Naive thymus-derived CD4-positive, alpha-beta T cell (primary cell): ENCODE measurements at regions not wholly inside any gene's neighbourhood (a gene's known extent, or its start where the extent isn't known, plus 50 kb on each side); places are given as distances from the start of the nearest gene placed in this dataset.
"Not testable (repeated sequence)": the region's sequence is repeated elsewhere in the genome, so short reads cannot be mapped to it uniquely, and the experiment has no call there.

ENCODE experiments used
- ATAC-seq: fragments of 150-1000 bp; cut with Tn5 transposase; 2 replicates; pipeline ENCODE4 v1.10.0; 2021; ENCODE audit warnings: mild to moderate bottlenecking, moderate library complexity
- CTCF ChIA-PET: fragments of 350-600 bp; sonication (Branson Sonifier 250); formaldehyde crosslinking; loops from one replicate; lab custom pipeline; 2021; ENCODE audit warnings: antibody characterized with exemption; lab: Charles Lee
- POLR2A ChIA-PET: fragments of 350-600 bp; sonication (Branson Sonifier 250); formaldehyde crosslinking; loops from one replicate; lab custom pipeline; 2021; ENCODE audit warnings: antibody characterized with exemption, inconsistent platforms; lab: Charles Lee
- DNase-seq, 9 donors: peaks; one replicate each; pipeline versions ENCODE4 v3.0.0 to v3.0.0-alpha.2; 2020 to 2022; ENCODE audit warnings: mixed read lengths in 1 of 9
- H3K27ac ChIP-seq: one replicate; pipeline ENCODE4 v1.7.0; 2013; ENCODE audit warnings: mild to moderate bottlenecking, low read depth, low read length, moderate library complexity
- H3K27me3 ChIP-seq, 2 donors: one replicate each; pipeline ENCODE4 v1.7.0; 2013; ENCODE audit warnings: low read length in 2 of 2, mild to moderate bottlenecking in 2 of 2, moderate library complexity in 2 of 2; ENCODE audit not compliant: control insufficient read depth in 2 of 2, insufficient read depth in 2 of 2
- H3K36me3 ChIP-seq, 3 experiments: 1 replicate in 2 of 3; 2 replicates in 1 of 3; pipeline ENCODE4 v1.7.0; 2013; ENCODE audit warnings: low read length in 3 of 3, mild to moderate bottlenecking in 3 of 3, moderate library complexity in 1 of 3; ENCODE audit not compliant: insufficient read depth in 3 of 3, control insufficient read depth in 2 of 3
- H3K4me1 ChIP-seq, 2 donors: one replicate each; pipeline ENCODE4 v1.7.0; 2013; ENCODE audit warnings: low read length in 2 of 2, mild to moderate bottlenecking in 2 of 2, moderate library complexity in 1 of 2; ENCODE audit not compliant: control insufficient read depth in 2 of 2, insufficient read depth in 2 of 2
- H3K4me3 ChIP-seq: 2 replicates; pipeline ENCODE4 v1.7.0; 2013; ENCODE audit warnings: mild to moderate bottlenecking, low read length
- H3K9me3 ChIP-seq, 3 experiments: 1 replicate in 2 of 3; 2 replicates in 1 of 3; pipeline ENCODE4 v1.7.0; 2013; ENCODE audit warnings: low read length in 3 of 3; ENCODE audit not compliant: control insufficient read depth in 2 of 3
- H3K27ac Mint-ChIP-seq, 9 donors: one replicate each; pipeline ENCODE4 v1.8.0; 2020 to 2022; ENCODE audit warnings: mixed read lengths in 9 of 9, mild to moderate bottlenecking in 8 of 9, moderate library complexity in 5 of 9, inconsistent platforms in 2 of 9
- H3K27me3 Mint-ChIP-seq, 5 donors: one replicate each; pipeline ENCODE4 v1.8.0; 2021 to 2022; ENCODE audit warnings: mixed read lengths in 5 of 5, mild to moderate bottlenecking in 1 of 5
- H3K36me3 Mint-ChIP-seq, 5 donors: one replicate each; pipeline ENCODE4 v1.8.0; 2020 to 2022; ENCODE audit warnings: mixed read lengths in 5 of 5, mild to moderate bottlenecking in 3 of 5, inconsistent platforms in 1 of 5
- H3K4me1 Mint-ChIP-seq, 7 donors: one replicate each; pipeline ENCODE4 v1.8.0; 2020 to 2022; ENCODE audit warnings: mixed read lengths in 7 of 7, mild to moderate bottlenecking in 3 of 7, inconsistent platforms in 1 of 7
- H3K4me3 Mint-ChIP-seq, 10 donors: one replicate each; pipeline ENCODE4 v1.8.0; 2020 to 2022; ENCODE audit warnings: mild to moderate bottlenecking in 10 of 10, mixed read lengths in 10 of 10, moderate library complexity in 6 of 10, inconsistent platforms in 2 of 10
- H3K9me3 Mint-ChIP-seq, 11 donors: one replicate each; pipeline ENCODE4 v1.8.0; 2020 to 2022; ENCODE audit warnings: mixed read lengths in 11 of 11, mild to moderate bottlenecking in 4 of 11, inconsistent platforms in 1 of 11, moderate library complexity in 1 of 11
- intact Hi-C, 2 donors: fragments of 100-400 bp; cut with micrococcal nuclease; formaldehyde crosslinking; loops; one replicate each; pipeline ENCODE4 v1.15.1; 2023

DNA sequence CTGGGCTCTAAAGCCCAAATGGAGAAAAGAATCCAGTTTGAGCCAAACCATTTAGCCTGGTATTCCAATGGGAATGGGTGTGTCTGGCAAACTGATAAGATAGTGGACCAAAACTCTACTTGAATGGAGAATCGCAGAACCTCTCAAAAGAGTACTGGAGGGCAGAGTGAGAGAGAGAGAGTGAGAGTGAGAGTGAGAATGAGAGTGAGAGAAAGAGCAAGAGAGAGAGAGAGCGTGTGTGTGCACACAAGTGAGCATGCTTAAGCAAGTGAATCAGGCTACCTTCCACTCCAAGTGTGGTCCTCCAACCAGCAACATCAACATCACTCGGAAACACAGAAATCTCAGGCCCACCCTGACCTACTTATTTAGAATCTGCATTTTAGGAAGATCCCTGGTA lies 58.8 kb downstream of the UQCRFS1 start:
- no peak overlapping the region for H3K4me3 ChIP-seq
- no peaks in the 10 kb centered on the region for H3K4me1 Mint-ChIP-seq
- H3K27ac ChIP-seq, result no peak overlapping the region
- ChIA-PET CTCF (interaction anchor here (0.6 kb wide), 1 partner anchor 34 kb away, joined by 3 read pairs; no protein-coding TSS in a partner anchor), POLR2A (no interaction called here)
- no peak overlapping the region for H3K4me3 Mint-ChIP-seq
- no peak for DNase-seq
- peaks cover 0 to 14% (median 4%) of the 10 kb centered on the region in 5 donors for H3K36me3 Mint-ChIP-seq
- H3K27me3 ChIP-seq, result peaks cover 0 to 2% of the 10 kb centered on the region in 2 donors
- H3K4me1 ChIP-seq, result no peaks in the 10 kb centered on the region
- H3K27ac Mint-ChIP-seq, result no peak overlapping the region
- peaks cover 0 to 17% (median 0%) of the 10 kb centered on the region in 3 experiments for H3K9me3 ChIP-seq
- peaks cover 0 to 18% (median 8%) of the 10 kb centered on the region in 5 donors for H3K27me3 Mint-ChIP-seq
- ATAC-seq, result no peak
- no peaks in the 10 kb centered on the region for H3K36me3 ChIP-seq
- intact Hi-C loops, result no loop called here
- peaks cover 9 to 74% (median 37%) of the 10 kb centered on the region in 11 donors for H3K9me3 Mint-ChIP-seq

DNA sequence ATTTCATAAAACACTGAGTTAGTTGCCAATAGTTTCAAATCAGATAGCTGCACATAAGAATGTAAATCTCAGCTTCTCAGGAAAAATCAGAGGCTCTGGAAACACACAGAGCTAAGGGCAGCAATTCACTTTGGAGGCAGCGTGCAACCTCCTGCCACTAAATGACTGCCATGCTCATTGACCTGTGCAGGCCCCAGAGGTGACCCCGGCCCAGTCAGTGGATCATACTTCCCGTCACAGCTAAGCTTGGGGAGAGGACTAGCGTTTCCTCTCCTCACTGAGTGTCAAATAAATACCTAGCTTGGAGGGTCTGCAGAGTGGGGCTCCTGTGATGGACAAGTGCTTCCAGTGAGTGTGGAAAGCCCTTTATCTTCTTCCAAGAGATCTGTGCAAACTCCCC lies 67.2 kb downstream of the UQCRFS1 start:
- no peak overlapping the region for H3K27ac Mint-ChIP-seq
- no peaks in the 10 kb centered on the region for H3K36me3 ChIP-seq
- no peak for ATAC-seq
- peaks cover 0 to 32% (median 12%) of the 10 kb centered on the region in 11 donors for H3K9me3 Mint-ChIP-seq
- H3K27ac ChIP-seq, result no peak overlapping the region
- H3K4me3 ChIP-seq, result no peak overlapping the region
- intact Hi-C loops, result no loop called here
- H3K4me1 Mint-ChIP-seq, result peaks cover 0 to 1% (median 0%) of the 10 kb centered on the region in 7 donors
- H3K9me3 ChIP-seq, result peaks cover 0 to 6% (median 0%) of the 10 kb centered on the region in 3 experiments
- no peak overlapping the region for H3K4me3 Mint-ChIP-seq
- H3K27me3 Mint-ChIP-seq, result peaks cover 0 to 23% (median 12%) of the 10 kb centered on the region in 5 donors
- H3K27me3 ChIP-seq, result no peaks in the 10 kb centered on the region
- no peak for DNase-seq
- CTCF ChIA-PET, result no interaction called here
- H3K36me3 Mint-ChIP-seq, result no peaks in the 10 kb centered on the region
- H3K4me1 ChIP-seq, result no peaks in the 10 kb centered on the region
- POLR2A ChIA-PET, result no interaction called here

DNA sequence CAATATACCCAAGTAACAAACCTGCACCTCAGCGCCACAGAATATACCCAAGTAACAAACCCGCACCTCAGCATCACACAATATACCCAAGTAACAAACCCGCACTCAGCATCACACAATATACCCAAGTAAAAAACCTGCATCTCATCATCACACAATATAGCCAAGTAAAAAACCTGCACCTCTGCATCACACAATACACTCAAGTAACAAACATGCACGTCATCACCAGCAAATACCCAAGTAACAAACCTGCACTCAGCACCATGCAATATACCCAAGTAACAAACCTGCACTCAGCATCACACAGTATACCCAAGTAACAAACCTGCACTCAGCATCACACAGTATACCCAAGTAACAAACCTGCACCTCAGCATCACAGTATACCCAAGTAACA lies 69.8 kb downstream of the UQCRFS1 start:
- CTCF ChIA-PET, result no interaction called here

DNA sequence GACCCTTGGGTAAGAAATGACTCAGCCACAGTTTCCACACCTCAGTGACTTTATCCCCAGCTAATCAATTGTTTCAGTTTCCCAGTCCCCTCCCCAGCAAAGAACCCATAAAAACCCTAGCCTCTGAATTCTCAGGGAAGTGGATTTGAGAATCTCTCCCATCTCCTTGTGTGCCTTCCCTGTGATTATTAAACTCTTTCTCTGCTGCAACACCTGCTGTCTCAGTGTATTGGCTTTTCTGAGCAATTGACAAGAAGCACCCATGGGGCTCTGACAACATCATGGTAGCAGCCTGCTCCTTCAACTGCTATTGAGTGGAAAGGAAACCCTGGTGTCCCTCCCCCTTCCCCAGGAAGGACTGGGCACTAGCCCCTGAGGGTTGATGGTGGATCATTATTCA lies 73.7 kb downstream of the UQCRFS1 start:
- Histone ChIP-seq H3K36me3 (no peaks in the 10 kb centered on the region), H3K27me3 (no peaks in the 10 kb centered on the region), H3K4me1 (no peaks in the 10 kb centered on the region), H3K27ac (no peak overlapping the region), H3K9me3 (peaks cover 0 to 30% (median 13%) of the 10 kb centered on the region in 3 experiments), H3K4me3 (no peak overlapping the region)
- DNase-seq (no peak), ATAC-seq (no peak)
- H3K4me1 Mint-ChIP-seq, result peaks cover 0 to 1% (median 0%) of the 10 kb centered on the region in 7 donors
- H3K27ac Mint-ChIP-seq, result no peak overlapping the region
- H3K27me3 Mint-ChIP-seq, result peaks cover 0 to 14% (median under 1%) of the 10 kb centered on the region in 5 donors
- peaks cover 12 to 92% (median 38%) of the 10 kb centered on the region in 11 donors for H3K9me3 Mint-ChIP-seq
- H3K36me3 Mint-ChIP-seq, result peaks cover 0 to 12% (median 0%) of the 10 kb centered on the region in 5 donors
- H3K4me3 Mint-ChIP-seq, result no peak overlapping the region
- ChIA-PET POLR2A (no interaction called here), CTCF (no interaction called here)
- intact Hi-C loops, result no loop called here

More for the DNA sequence above, 69.8 kb downstream of the UQCRFS1 start:
- peaks cover 0 to 22% (median 10%) of the 10 kb centered on the region in 5 donors for H3K27me3 Mint-ChIP-seq
- H3K9me3 Mint-ChIP-seq, result peaks cover 0 to 54% (median 28%) of the 10 kb centered on the region in 11 donors
- peaks cover 0 to 1% (median 0%) of the 10 kb centered on the region in 7 donors for H3K4me1 Mint-ChIP-seq
- Histone ChIP-seq H3K4me3 (no peak overlapping the region), H3K9me3 (peaks cover 0 to 30% (median 13%) of the 10 kb centered on the region in 3 experiments), H3K27me3 (no peaks in the 10 kb centered on the region), H3K4me1 (no peaks in the 10 kb centered on the region), H3K36me3 (no peaks in the 10 kb centered on the region), H3K27ac (no peak overlapping the region)
- POLR2A ChIA-PET, result no interaction called here
- no peak for DNase-seq
- intact Hi-C loops, result no loop called here
- no peak overlapping the region for H3K27ac Mint-ChIP-seq
- H3K4me3 Mint-ChIP-seq, result no peak overlapping the region
- peaks cover 0 to 12% (median 0%) of the 10 kb centered on the region in 5 donors for H3K36me3 Mint-ChIP-seq
- ATAC-seq, result no peak

DNA sequence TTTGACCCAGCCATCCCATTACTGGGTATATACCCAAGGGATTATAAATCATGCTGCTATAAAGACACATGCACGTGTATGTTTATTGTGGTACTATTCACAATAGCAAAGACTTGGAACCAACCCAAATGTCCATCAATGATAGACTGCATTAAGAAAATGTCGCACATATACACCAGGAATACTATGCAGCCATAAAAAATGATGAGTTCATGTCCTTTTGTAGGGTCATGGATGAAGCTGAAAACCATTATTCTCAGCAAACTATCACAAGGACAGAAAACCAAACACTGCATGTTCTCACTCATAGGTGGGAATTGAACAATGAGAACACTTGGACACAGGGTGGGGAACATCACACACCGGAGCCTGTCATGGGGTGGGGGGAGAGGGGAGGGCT lies 74.7 kb downstream of the UQCRFS1 start:
- H3K9me3 Mint-ChIP-seq, result peaks cover 20 to 98% (median 41%) of the 10 kb centered on the region in 11 donors
- H3K9me3 ChIP-seq, result peaks cover 0 to 30% (median 13%) of the 10 kb centered on the region in 3 experiments

DNA sequence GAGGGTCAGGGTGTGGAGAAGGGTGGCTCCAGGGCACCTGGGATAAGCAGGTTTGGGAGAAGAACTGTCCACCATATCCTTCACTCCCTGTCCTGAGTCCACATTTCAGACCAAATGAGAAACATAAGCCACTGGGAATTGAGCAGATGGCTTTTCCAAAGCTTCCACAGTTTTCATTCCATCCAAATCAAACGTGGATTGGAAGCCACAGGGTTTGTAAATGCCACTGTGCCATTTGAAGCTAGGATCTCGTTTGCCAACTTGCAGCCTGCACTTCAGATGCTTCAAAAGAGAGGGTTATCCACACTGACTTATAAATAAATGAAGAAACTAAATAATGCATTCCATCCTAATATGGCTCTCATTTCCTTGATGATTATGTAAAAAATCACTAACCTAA lies 81.5 kb downstream of the UQCRFS1 start:
- DNase-seq (no peak), ATAC-seq (no peak)
- ChIA-PET CTCF (no interaction called here), POLR2A (no interaction called here)
- no peak overlapping the region for H3K4me3 Mint-ChIP-seq
- peaks cover 0 to 5% (median 0%) of the 10 kb centered on the region in 5 donors for H3K36me3 Mint-ChIP-seq
- Histone ChIP-seq H3K9me3 (peaks cover 0 to 4% (median 0%) of the 10 kb centered on the region in 3 experiments), H3K27me3 (no peaks in the 10 kb centered on the region), H3K27ac (no peak overlapping the region), H3K4me3 (no peak overlapping the region), H3K4me1 (no peaks in the 10 kb centered on the region), H3K36me3 (no peaks in the 10 kb centered on the region)
- H3K9me3 Mint-ChIP-seq, result peaks cover 0 to 52% (median 13%) of the 10 kb centered on the region in 11 donors
- intact Hi-C loops, result no loop called here
- H3K27me3 Mint-ChIP-seq, result peaks cover 0 to 9% (median 0%) of the 10 kb centered on the region in 5 donors
- no peaks in the 10 kb centered on the region for H3K4me1 Mint-ChIP-seq
- no peak overlapping the region for H3K27ac Mint-ChIP-seq

More for the DNA sequence above, 74.7 kb downstream of the UQCRFS1 start:
- CTCF ChIA-PET, ATAC-seq, POLR2A ChIA-PET, H3K27me3 Mint-ChIP-seq, H3K36me3 ChIP-seq, H3K27me3 ChIP-seq, DNase-seq, H3K4me3 Mint-ChIP-seq, H3K4me1 Mint-ChIP-seq, H3K4me1 ChIP-seq, H3K27ac ChIP-seq, H3K27ac Mint-ChIP-seq, H3K4me3 ChIP-seq, intact Hi-C loops: not testable (repeated sequence)
- H3K36me3 Mint-ChIP-seq, result peaks cover 0 to 12% (median 0%) of the 10 kb centered on the region in 5 donors

DNA sequence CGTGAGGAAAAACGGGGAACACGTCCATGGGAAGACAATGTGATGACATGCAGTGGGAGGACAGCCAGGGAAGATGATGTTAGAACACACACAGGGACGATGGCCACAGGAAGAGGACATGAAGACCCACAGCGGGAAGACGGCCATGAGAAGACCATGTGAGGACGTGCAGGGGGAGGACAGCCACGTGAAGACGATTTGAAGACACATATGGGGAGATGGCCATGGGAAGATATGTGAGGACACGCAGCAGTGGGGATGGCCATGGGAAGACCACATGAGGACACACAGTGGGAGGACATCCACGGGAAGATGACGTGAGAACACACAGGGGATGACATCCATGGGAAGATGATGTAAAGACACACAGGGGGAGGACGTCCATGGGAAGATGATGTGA lies 83.8 kb downstream of the UQCRFS1 start:
- Histone ChIP-seq H3K4me3 (no peak overlapping the region), H3K27me3 (no peaks in the 10 kb centered on the region), H3K27ac (no peak overlapping the region), H3K4me1 (no peaks in the 10 kb centered on the region), H3K36me3 (no peaks in the 10 kb centered on the region), H3K9me3 (peaks cover 0 to 4% (median 0%) of the 10 kb centered on the region in 3 experiments)
- Mint-ChIP-seq H3K4me1 (no peaks in the 10 kb centered on the region), H3K36me3 (peaks cover 0 to 5% (median 0%) of the 10 kb centered on the region in 5 donors), H3K27ac (no peak overlapping the region), H3K27me3 (peaks cover 0 to 21% (median 4%) of the 10 kb centered on the region in 5 donors), H3K9me3 (peaks cover 0 to 41% (median 9%) of the 10 kb centered on the region in 11 donors), H3K4me3 (no peak overlapping the region)
- CTCF ChIA-PET, result no interaction called here
- DNase-seq (no peak), ATAC-seq (no peak)
- POLR2A ChIA-PET, result no interaction called here
- intact Hi-C loops, result no loop called here
